ENCODE measurements at regions not wholly inside any gene's neighbourhood (a gene's known extent, or its start where the extent isn't known, plus 50 kb on each side); places are given as distances from the start of the nearest gene placed in this dataset.

GRCh38 chr10:105807935-105808587 is 1167.0 kb downstream of the SORCS3 start:
- Histone ChIP-seq H4K20me1 (ENCODE audit: low read depth, low read length) (no peaks in the 10 kb centered on the region), H3K27ac (ENCODE audit: low read depth, low read length) (no peak overlapping the region), H3K9me2 (replicated peaks; ENCODE audit: insufficient read depth, low read length) (no peaks in the 10 kb centered on the region), H3K27me3 (ENCODE audit: low read length) (no peaks in the 10 kb centered on the region), H3K9ac (ENCODE audit: low read length) (no peak overlapping the region), H3K4me2 (ENCODE audit: low read depth, low read length, poor library complexity, severe bottlenecking) (no peak overlapping the region), H3K4me3 (ENCODE audit: insufficient read depth, low read length, poor library complexity, severe bottlenecking) (no peak overlapping the region), H3K9me3 (ENCODE audit: insufficient read depth, low read length) (no peaks in the 10 kb centered on the region), H3K79me2 (ENCODE audit: insufficient read depth, low read length) (no peaks in the 10 kb centered on the region), H3F3A (ENCODE audit: insufficient read depth) (no peaks in the 10 kb centered on the region), H3K36me3 (ENCODE audit: low read length) (no peaks in the 10 kb centered on the region), H2AFZ (ENCODE audit: low read depth, low read length, severe bottlenecking) (no peak overlapping the region)
- TF ChIP-seq CTCF (IDR thresholded peaks at IDR 0.05; ENCODE audit: insufficient read depth, low read length, poor library complexity, severe bottlenecking) (no peak), EZH2phosphoT487 (conservative IDR thresholded peaks at IDR 0.05; ENCODE audit: low read length) (no peak)

GRCh38 chr10:105803206-105803605 is 1162.1 kb downstream of the SORCS3 start:
- no peak overlapping the region for H2AFZ ChIP-seq (ENCODE audit: low read depth, low read length, severe bottlenecking)
- H3K27me3 ChIP-seq (ENCODE audit: low read length), result no peaks in the 10 kb centered on the region
- TF ChIP-seq EZH2phosphoT487 (conservative IDR thresholded peaks at IDR 0.05; ENCODE audit: low read length), result no peak
- no peak for TF ChIP-seq CTCF (IDR thresholded peaks at IDR 0.05; ENCODE audit: insufficient read depth, low read length, poor library complexity, severe bottlenecking)
- H3F3A ChIP-seq (ENCODE audit: insufficient read depth), result no peaks in the 10 kb centered on the region
- H3K27ac ChIP-seq (ENCODE audit: low read depth, low read length), result no peak overlapping the region
- no peak overlapping the region for H3K9ac ChIP-seq (ENCODE audit: low read length)
- H3K9me3 ChIP-seq (ENCODE audit: insufficient read depth, low read length), result no peaks in the 10 kb centered on the region
- no peak overlapping the region for H3K4me3 ChIP-seq (ENCODE audit: insufficient read depth, low read length, poor library complexity, severe bottlenecking)
- no peaks in the 10 kb centered on the region for H3K79me2 ChIP-seq (ENCODE audit: insufficient read depth, low read length)
- no peaks in the 10 kb centered on the region for H3K9me2 ChIP-seq (replicated peaks; ENCODE audit: insufficient read depth, low read length)
- no peaks in the 10 kb centered on the region for H4K20me1 ChIP-seq (ENCODE audit: low read depth, low read length)
- H3K4me2 ChIP-seq (ENCODE audit: low read depth, low read length, poor library complexity, severe bottlenecking), result no peak overlapping the region
- H3K36me3 ChIP-seq (ENCODE audit: low read length), result no peaks in the 10 kb centered on the region

GRCh38 chr10:105800641-105801040 is 1159.6 kb downstream of the SORCS3 start:
- no peaks in the 10 kb centered on the region for H3K9me3 ChIP-seq (ENCODE audit: insufficient read depth, low read length)
- H3K4me2 ChIP-seq (ENCODE audit: low read depth, low read length, poor library complexity, severe bottlenecking), result no peak overlapping the region
- no peaks in the 10 kb centered on the region for H3K9me2 ChIP-seq (replicated peaks; ENCODE audit: insufficient read depth, low read length)
- no peaks in the 10 kb centered on the region for H3F3A ChIP-seq (ENCODE audit: insufficient read depth)
- H3K4me3 ChIP-seq (ENCODE audit: insufficient read depth, low read length, poor library complexity, severe bottlenecking), result no peak overlapping the region
- H3K79me2 ChIP-seq (ENCODE audit: insufficient read depth, low read length), result no peaks in the 10 kb centered on the region
- H3K36me3 ChIP-seq (ENCODE audit: low read length), result no peaks in the 10 kb centered on the region
- H3K9ac ChIP-seq (ENCODE audit: low read length), result no peak overlapping the region
- H3K27ac ChIP-seq (ENCODE audit: low read depth, low read length), result no peak overlapping the region
- no peak for TF ChIP-seq CTCF (IDR thresholded peaks at IDR 0.05; ENCODE audit: insufficient read depth, low read length, poor library complexity, severe bottlenecking)
- H3K27me3 ChIP-seq (ENCODE audit: low read length), result no peaks in the 10 kb centered on the region
- no peaks in the 10 kb centered on the region for H4K20me1 ChIP-seq (ENCODE audit: low read depth, low read length)
- H2AFZ ChIP-seq (ENCODE audit: low read depth, low read length, severe bottlenecking), result no peak overlapping the region
